Endothelial cell of umbilical vein (primary cell): ENCODE measurements at regions not wholly inside any gene's neighbourhood (a gene's known extent, or its start where the extent isn't known, plus 50 kb on each side); places are given as distances from the start of the nearest gene placed in this dataset.

ENCODE experiments used
- BruUV-seq: library from RNA; stranded (reverse); fragments of 400-500 nt; replicated peaks from 2 replicates; lab custom pipeline; 2021; lab: Mats Ljungman, UMichigan
- CTCF ChIA-PET: fragments of 300-600, 350-600 bp; sonication (Branson Sonifier 250); formaldehyde crosslinking; loops from one replicate; lab custom pipeline; 2021; ENCODE audit warnings: antibody characterized with exemption, inconsistent platforms; lab: Charles Lee
- POLR2A ChIA-PET: fragments of 300-600, 350-600 bp; sonication (Branson Sonifier 250); formaldehyde crosslinking; loops from one replicate; lab custom pipeline; 2021; ENCODE audit warnings: antibody characterized with exemption, inconsistent platforms; lab: Charles Lee
- DNase-seq: peaks from one replicate; pipeline ENCODE4 v3.0.0-alpha.2; 2011; ENCODE audit warnings: low read depth, low spot score
- FAIRE-seq: peaks from 2 replicates; lab custom pipeline; 2011; peaks lifted over from hg19 to GRCh38; lab: Jason Lieb, UNC
- H2AFZ ChIP-seq: 2 replicates; pipeline ENCODE4 v1.6.0; 2012; ENCODE audit warnings: low read depth, low read length, control low read depth, inconsistent platforms
- H3K27ac ChIP-seq: 2 replicates; pipeline ENCODE4 v1.5.1; 2011; ENCODE audit warnings: low read depth, mild to moderate bottlenecking, control low read depth, low read length, moderate library complexity; ENCODE audit not compliant: insufficient read depth
- H3K27me3 ChIP-seq, 2 experiments: 2 replicates each; pipeline versions ENCODE4 v1.6.0 to v1.6.1; 2011; ENCODE audit warnings: low read length in 2 of 2, mixed read lengths in 1 of 2; ENCODE audit not compliant: control insufficient read depth in 2 of 2, insufficient read depth in 2 of 2
- H3K36me3 ChIP-seq, 2 experiments: 2 replicates in 1 of 2; 3 replicates in 1 of 2; pipeline ENCODE4 v1.5.1; 2011; ENCODE audit warnings: low read length in 2 of 2, mild to moderate bottlenecking in 1 of 2, moderate library complexity in 1 of 2; ENCODE audit not compliant: control insufficient read depth in 2 of 2, insufficient read depth in 2 of 2; ENCODE audit errors: extremely low read depth in 1 of 2
- H3K4me1 ChIP-seq: 3 replicates; pipeline ENCODE4 v1.5.1; 2011; ENCODE audit warnings: mild to moderate bottlenecking, low read length; ENCODE audit not compliant: control insufficient read depth, insufficient read depth; ENCODE audit errors: extremely low read depth
- H3K4me2 ChIP-seq: 2 replicates; pipeline ENCODE4 v1.6.1; 2011; ENCODE audit warnings: low read length, control low read depth, mixed read lengths; ENCODE audit not compliant: insufficient read depth
- H3K4me3 ChIP-seq, 3 experiments: fragments of 200-600 bp in 1 of 3; sonication (generic), shearing (Covaris generic) in 1 of 3; replicated peaks in 1 of 3; 2 replicates each; pipeline ENCODE4 v1.5.1; 2011 to 2016; ENCODE audit warnings: control low read depth in 3 of 3, low read length in 3 of 3, mild to moderate bottlenecking in 2 of 3, inconsistent platforms in 1 of 3, low read depth in 1 of 3, moderate library complexity in 1 of 3; ENCODE audit not compliant: insufficient read depth in 1 of 3
- H3K79me2 ChIP-seq: 2 replicates; pipeline ENCODE4 v1.6.0; 2012; ENCODE audit warnings: low read length, inconsistent platforms; ENCODE audit not compliant: control insufficient read depth, insufficient read depth
- H3K9ac ChIP-seq: replicated peaks from 2 replicates; pipeline ENCODE3; 2011; ENCODE audit warnings: low read length, control low read depth; ENCODE audit not compliant: insufficient read depth; ENCODE audit errors: extremely low read depth
- H3K9me1 ChIP-seq: replicated peaks from 3 replicates; pipeline ENCODE4 v1.6.0; 2011; ENCODE audit warnings: mild to moderate bottlenecking, low read length; ENCODE audit not compliant: control insufficient read depth, insufficient read depth; ENCODE audit errors: extremely low read depth
- H3K9me3 ChIP-seq: replicated peaks from 2 replicates; pipeline ENCODE4 v1.5.1; 2012; ENCODE audit warnings: low read length, inconsistent platforms; ENCODE audit not compliant: control insufficient read depth, insufficient read depth
- H4K20me1 ChIP-seq: replicated peaks from 2 replicates; pipeline ENCODE3; 2011; ENCODE audit warnings: mild to moderate bottlenecking, low read length; ENCODE audit not compliant: control insufficient read depth, insufficient read depth; ENCODE audit errors: extremely low read depth
- EZH2 ChIP-seq: IDR thresholded peaks from 2 replicates; pipeline ENCODE4 v1.6.1; 2012; ENCODE audit warnings: borderline replicate concordance, low read depth, mild to moderate bottlenecking, moderate library complexity, low read length, inconsistent platforms; ENCODE audit not compliant: severe bottlenecking
- FOS ChIP-seq: IDR thresholded peaks from 2 replicates; pipeline ENCODE4 v1.6.1; 2011; ENCODE audit warnings: mild to moderate bottlenecking, low read length, moderate library complexity, borderline replicate concordance; ENCODE audit not compliant: insufficient read depth
- GATA2 ChIP-seq: IDR thresholded peaks from 2 replicates; pipeline ENCODE4 v1.7.0; 2011; ENCODE audit warnings: low read depth, mild to moderate bottlenecking, moderate library complexity, mixed read lengths, low read length; ENCODE audit not compliant: insufficient read length, insufficient read depth
- JUN ChIP-seq: IDR thresholded peaks from 2 replicates; pipeline ENCODE4 v1.6.1; 2011; ENCODE audit warnings: borderline replicate concordance, low read depth; ENCODE audit not compliant: insufficient read length, insufficient read depth
- dilution Hi-C: fragments of 300-500 bp; cut with MboI; formaldehyde crosslinking; loops from one replicate; pipeline ENCODE4 v1.15.0; 2019; ENCODE audit warnings: low sequenced_read_pairs; ENCODE audit not compliant: extremely low pct_ligation_motif_present
- intact Hi-C: fragments of 100-400 bp; cut with micrococcal nuclease; formaldehyde crosslinking; loops from one replicate; pipeline ENCODE4 v1.10.0; 2022
- TF ChIP-seq, protein P1 (sequence below): IDR thresholded peaks from 2 replicates; pipeline ENCODE4 v1.6.1; 2011; ENCODE audit not compliant: insufficient read depth, insufficient read length

DNA sequence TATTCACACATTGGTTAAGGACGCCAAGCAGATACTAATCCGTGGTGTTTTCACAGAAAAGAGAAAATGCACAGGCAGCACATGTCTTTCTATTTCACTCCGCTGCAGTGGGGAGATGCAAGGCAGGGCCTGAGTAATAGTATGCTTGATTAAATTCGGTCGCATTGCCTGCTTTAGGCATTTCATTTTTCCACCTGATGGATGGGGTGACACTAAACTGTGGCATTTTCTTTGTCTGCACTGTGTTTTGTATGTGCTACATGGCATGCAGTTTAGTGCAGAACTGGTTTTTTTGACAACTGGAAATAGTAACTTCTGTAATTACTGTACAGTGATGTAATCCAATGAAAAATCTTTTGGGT, 94.9 kb downstream of the SLC17A6 start:
- H3K9me3 ChIP-seq: no peaks in the 10 kb centered on the region
- no peak for TF ChIP-seq GATA2
- TF ChIP-seq, protein P1, sequence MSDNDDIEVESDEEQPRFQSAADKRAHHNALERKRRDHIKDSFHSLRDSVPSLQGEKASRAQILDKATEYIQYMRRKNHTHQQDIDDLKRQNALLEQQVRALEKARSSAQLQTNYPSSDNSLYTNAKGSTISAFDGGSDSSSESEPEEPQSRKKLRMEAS: no peak
- no peak for TF ChIP-seq FOS
- TF ChIP-seq JUN: no peak
- no peak for TF ChIP-seq EZH2
- ChIA-PET CTCF (interaction anchor here (1.8 to 2.7 kb wide), 2 partner anchors 107 to 354 kb away, joined by 6 to 12 read pairs; no protein-coding TSS in a partner anchor), POLR2A (no interaction called here)
- no peaks in the 10 kb centered on the region for H3K27me3 ChIP-seq
- DNase-seq (no peak), FAIRE-seq (no peak)
- intact Hi-C loops (loop anchor here (2.0 to 5.0 kb wide), 2 partner anchors 352 to 399 kb away; no protein-coding TSS in a partner anchor), dilution Hi-C loops (no loop called here)
- H3K27ac ChIP-seq: no peak overlapping the region
- H3K36me3 ChIP-seq: no peaks in the 10 kb centered on the region
- H4K20me1 ChIP-seq: no peaks in the 10 kb centered on the region
- H2AFZ ChIP-seq: peak overlapping the region; percentile 72
- H3K4me3 ChIP-seq: peak overlapping the region in 2 of 3 experiments; percentile 45 to 46
- peaks cover 10% of the 10 kb centered on the region for H3K4me1 ChIP-seq
- BruUV-seq: no TSS peak
- peak overlapping the region; percentile 63 for H3K9ac ChIP-seq
- H3K4me2 ChIP-seq: peak overlapping the region; percentile 66
- no peaks in the 10 kb centered on the region for H3K9me1 ChIP-seq
- H3K79me2 ChIP-seq: no peaks in the 10 kb centered on the region
